AML-193 (cell line): ENCODE measurements at regions not wholly inside any gene's neighbourhood (a gene's known extent, or its start where the extent isn't known, plus 50 kb on each side); places are given as distances from the start of the nearest gene placed in this dataset.
A peak's percentile ranks its signal among the peaks of the same experiment; 100 is the strongest.

Experiments used
- DNase-seq, 2 experiments: peaks; one replicate each; lab custom pipeline; 2025; lab: John Stamatoyannopoulos, UW

DNA sequence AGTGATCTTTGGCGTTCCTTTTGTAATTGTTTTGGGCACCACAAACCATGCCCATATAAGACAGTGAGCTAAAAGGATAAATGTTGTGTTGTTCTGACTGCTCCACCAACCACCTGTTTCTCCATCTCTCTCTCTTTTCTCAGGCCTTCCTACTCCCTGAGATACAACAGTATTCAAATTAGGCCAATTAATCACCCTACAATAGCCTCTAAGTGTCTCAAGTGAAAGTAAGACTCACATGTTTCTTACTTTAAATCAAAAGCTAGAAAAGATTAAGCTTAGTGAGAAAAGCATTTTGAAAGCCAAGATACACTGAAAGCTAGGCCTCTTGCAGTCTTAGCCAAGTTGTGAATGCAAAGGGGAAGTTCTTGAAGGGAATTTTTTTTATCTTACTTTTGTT, 268.8 kb upstream of the NREP start:
- DNase-seq = no peak

DNA sequence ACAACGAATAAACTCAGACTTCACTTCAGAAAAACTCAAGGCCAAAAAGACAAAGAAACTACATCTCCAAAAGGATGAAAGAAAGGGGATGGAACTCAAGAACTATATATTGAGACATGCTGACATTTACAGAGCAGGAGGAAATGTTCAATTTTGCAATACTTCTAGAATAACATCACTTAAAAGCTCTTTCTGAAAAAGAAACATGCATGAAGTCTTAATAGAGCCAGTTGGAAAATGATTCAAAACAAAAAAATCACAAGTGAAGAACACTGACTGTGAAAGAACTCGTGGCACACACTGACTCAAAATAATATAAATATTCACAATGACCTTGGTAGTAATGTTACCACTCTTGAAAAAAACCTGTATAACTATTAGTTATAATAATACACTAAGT, 267.8 kb upstream of the NREP start:
- no peak for DNase-seq

DNA sequence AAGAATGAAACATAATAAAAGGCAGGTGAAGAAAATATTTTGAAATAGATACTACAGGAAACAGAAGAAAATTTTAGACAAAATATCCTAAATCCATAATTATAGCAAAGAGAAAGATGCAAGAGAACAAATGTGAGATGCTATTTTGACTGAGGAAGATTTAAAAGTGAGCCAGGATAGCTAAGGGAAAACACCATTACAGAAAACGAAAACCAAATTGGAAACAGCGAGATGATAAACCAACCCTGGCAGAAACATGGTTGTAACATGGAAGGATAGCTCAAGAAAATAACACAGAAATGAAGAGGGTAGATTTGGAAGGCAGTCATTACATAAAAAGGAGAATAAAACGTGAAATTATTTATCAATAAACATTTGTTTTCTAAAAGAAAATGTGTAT, 267.2 kb upstream of the NREP start:
- DNase-seq = no peak

DNA sequence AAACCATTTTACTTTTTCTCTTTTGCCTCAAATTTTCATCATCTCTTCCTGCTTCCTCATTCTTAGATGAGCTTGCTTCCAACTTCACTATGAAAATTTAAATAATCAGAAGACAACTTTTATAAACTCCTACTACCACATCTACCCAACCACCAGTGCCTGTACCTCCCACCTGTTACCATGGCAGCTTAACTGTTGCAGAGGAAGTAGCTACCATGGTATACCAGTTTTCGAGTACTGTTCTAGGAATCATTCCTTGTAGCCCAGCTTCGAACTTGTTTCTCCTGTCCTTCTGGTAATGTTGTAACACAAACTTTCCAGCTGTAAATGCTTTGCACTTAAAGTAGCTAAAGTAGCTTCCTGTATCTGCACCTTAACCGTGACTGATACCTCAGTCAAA, 266.8 kb upstream of the NREP start:
- no peak for DNase-seq

DNA sequence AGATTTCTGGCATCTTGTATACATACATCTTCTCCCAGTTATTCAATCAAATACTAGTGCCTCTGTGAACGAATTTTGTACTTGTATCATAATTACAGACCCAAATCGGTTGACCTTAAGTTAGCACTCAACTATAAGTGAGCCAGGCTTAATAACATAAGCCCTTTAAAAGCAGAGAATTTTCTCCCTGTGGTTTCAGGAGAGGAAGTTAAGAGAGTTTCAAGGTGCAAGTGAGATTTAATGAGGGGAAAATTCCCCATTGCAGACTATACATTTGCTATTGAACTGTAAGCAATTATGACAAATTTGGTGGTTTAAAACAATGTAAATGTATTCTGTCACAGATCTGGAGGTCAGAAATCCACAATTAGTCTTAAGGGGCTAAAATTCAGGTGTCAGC, 261.9 kb upstream of the NREP start:
- DNase-seq = no peak

DNA sequence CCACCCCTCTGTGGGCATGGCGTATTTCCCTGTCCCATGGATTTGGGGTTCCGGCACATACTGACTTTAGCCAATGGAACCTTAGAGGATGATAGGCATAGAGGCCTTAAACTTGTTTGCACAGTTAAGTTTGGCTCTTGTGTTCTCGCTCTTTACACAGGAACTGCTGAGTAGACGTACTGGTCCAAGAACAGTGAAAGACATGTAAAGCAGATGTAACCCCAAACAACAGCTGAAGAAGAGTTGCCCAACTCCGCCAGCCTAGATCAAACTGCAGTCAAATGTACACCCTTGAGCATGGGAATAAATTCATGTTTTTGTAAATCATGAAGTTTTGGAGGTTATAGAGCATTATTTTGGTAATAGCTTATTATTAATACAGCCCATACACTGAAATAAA, 260.0 kb upstream of the NREP start:
- no peak for DNase-seq

DNA sequence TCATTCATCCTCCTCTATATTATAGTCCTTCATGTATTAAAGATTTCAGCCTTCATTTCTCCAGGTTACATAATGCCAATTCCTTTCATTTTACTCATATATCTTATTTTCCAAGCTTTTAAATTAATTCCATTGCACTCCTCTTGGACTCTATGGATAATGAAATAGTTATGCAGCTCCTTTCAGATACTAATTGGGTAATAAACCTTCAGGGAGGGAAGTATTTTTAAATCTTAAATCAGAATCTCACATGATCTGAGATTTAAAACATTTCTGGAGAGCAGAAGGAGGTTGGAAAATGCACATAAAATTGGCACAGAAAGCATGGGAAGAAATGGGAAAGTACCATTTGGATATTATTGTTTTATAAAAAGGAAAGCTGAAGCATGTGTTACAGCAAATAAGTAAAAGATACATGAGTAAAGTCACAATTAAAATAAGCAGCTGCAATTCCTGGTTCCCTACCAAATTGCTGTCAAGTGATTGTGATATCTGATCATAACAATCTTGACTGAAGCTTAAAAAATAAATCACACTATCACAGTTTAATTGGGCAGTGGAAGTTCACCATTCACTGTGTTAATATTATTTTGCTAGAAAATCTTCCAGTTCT, 257.9 kb upstream of the NREP start:
- DNase-seq = no peak

DNA sequence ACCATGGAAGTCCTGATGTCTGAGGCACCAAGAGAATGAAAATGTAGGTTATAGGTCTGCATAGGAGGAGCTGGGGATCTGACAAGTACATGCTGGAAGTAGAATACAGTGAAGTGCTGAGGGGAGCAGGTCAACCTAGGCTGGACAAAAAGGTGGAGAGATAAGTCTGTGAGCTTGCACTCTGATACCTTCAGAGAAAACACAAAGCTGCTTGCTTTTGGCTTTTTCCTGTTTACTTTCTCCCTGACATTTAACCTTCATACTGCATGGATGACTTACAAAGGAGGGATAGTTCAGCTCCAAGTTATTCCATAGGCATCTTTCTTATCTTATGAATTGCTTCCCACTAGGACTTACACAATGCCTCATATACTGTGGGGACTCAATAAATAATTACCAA, 256.7 kb upstream of the NREP start:
- no peak for DNase-seq

DNA sequence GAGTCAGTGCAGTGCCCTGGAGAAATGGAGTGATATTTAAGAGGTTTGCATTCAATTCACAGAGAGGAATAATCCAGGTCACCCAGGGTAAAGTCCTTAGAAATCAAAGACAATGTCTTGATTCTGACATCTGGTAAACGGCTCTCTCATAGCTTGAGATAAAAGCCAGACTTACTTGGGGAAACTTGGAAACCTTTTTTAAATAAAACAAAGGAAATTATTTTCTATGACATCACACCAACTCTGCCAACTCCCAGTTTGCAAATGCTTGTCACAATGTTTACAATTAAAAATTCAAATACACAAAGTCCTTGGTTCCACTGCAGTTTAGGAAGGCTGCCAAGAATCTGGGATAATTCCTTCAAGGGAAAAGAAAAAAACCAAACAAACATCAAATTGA, 255.1 kb upstream of the NREP start:
- DNase-seq = no peak

DNA sequence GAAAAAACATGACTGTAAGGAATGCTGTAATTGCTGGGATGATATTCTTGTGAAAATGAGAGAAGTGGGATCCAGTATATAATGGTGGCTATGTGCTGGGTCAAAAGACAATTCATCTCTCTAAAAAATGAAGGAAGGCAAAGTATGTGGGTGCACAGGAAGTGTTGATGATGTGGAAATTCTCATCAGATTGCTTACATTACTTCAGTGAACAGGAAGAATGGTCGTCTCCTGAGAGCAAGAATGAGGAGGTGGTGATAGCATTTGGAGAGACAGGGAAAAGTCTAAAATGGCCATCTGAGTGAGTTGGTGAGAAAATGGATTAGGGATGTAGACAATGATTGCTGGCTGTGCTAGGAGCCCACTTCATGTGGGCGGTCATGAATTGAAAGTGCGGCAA, 253.5 kb upstream of the NREP start:
- DNase-seq = no peak

DNA sequence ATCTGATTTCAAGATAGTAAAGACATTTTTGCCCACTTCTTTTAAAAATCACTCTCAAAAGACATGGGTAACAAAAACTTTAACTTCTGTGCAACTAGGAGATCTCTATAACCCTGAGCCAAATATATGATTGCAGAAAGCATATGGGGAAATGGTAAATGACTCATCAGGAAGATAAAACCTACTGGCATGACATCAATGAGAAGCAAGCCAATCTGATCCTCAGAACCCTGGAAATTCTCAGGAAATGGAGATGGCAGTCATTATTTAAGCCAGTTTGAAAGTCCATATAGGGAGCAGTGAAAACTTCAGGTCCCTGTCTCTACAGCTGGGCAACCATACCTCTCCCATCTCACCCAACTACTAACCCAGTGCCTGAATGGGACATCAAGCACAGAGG, 249.7 kb upstream of the NREP start:
- no peak for DNase-seq

DNA sequence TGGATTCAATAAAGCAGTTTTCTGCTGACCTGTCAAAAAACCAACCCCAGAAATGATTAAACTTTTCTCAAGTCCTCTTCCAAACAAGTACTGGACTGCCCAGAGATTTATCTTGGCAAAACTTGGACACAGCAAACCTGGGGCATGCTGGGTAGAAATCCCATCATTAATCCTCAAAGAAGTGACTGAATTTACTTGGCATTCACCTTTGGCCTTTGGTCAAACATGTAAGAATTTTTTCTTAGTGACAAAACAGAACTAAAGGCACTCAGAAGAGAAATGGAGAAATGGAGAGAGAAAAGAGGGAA, 248.6 kb upstream of the NREP start:
- DNase-seq = no peak

DNA sequence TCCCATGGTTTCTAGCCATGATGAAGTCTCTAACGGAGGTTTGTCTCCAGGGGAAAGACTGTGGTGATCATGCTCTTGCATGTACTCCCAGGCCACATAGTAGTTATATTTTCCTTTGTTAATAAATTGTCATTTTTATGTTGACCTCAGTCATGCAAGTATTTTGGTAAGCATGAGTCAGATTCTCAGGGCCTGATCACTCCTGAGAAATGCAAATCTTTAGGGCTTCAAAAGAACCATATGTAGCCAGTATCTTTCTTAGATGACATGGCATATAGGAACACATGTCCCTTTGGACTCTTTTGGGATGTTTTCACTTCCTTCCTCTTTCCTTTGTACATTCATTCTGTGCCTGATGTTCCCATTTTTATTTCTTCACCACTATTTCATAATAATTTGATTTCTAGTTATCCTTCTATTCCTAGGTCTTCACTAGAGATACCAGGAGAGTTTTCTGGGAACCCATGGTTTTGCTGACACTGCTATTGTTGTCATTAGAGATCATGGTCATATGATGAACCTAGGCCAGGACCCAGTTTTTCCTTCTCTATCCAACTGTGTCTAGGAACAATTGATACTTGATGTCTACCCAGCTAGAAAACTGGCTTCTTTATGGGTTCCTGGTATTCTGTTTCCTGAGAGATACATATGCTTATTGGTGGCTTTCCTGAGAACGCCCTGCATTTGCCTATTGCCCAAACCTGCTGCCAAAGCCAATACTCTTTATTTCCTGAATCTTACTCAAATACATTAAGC, 248.1 kb upstream of the NREP start:
- DNase-seq = no peak

DNA sequence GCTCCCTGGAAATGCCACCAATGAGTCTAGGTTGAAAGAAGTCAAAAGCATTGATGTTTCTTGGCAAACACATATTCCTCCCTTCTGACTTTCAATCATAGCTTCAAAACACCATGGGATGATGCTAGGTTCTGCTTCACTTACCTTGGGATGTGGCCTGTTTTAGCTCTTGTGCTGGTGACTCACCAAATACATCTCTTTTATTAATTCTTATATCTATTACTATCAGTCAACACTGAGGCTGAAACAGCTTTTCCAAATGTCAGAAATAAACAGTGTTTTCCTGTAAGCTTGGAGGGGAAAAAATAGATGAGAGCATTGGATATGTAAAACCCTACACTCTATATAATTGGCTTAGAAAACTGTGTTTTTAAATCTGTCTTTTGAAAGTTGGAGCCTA, 245.4 kb upstream of the NREP start:
- DNase-seq = no peak

DNA sequence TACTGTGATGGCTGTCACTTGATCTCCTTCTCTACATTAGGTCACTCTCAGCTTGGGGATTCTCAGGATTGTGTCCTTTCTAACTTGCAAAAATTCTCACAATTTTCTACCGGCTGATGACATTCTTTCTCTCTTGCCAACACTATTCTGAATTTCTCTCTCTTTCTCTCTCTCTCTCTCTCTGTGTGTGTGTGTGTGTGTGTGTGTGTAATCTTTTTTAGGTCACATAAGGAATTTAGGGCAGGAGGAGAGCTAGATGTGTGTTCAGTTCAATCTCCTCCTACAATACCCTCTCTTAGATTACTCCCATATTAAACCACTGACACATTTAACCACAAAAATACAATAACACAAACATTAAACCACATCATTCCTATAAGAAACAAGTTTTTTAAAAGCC, 242.3 kb upstream of the NREP start:
- DNase-seq = no peak

DNA sequence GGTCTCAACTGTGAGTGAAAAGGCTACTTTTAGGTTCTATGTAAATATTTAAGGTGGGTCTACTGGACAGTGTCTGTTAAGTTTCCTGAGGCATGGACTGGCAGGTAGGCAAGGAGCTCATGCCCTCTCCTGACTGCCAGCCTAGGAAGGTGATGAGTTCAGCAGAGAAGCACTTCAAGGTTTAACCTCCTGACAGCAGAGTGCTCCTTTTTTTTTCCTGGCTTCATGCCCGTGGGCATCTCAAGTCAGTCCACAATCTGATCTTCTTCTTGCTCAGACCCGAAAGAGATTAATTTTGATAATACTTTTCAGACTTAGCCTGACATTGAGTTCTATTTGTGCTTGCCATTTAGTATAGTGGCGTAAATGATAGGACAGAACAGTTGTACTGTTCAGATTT, 241.9 kb upstream of the NREP start:
- no peak for DNase-seq

DNA sequence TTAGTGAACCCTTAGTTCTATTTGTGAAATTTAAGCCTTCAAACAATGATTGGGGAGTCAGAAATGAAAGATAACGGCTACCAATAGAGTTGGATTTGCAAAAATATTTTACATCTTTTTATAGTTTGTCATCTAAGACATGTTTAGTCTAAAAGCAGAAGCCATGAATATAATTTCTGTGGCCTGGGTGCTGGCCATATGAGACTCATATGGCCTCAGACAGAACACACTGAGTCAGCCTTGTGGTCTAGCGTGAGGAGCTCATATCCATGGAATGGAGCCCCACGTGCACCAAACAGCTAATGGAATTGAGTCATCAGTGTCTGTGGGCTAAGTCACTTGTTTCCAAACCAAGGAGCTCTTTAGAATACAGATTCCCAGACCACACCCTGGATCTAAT, 240.7 kb upstream of the NREP start:
- DNase-seq = no peak

DNA sequence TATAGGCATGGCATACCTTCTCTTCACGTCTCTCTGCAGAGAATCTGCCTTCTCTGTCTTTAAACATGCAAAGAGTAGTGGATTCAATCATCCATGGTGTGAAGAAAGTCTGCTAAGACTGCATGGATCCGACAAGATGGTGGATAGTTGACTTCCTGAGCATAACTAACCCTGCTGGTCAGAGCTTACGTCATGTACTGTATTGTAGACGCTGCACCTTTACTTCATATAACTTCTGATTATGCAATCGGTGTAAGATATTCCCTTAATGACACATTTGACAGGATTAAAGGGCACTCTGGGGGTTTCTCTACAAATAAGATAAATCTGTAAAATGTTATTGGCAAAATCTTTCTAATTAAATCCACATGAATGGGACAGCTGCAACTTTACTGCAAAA, 240.3 kb upstream of the NREP start:
- DNase-seq = no peak

DNA sequence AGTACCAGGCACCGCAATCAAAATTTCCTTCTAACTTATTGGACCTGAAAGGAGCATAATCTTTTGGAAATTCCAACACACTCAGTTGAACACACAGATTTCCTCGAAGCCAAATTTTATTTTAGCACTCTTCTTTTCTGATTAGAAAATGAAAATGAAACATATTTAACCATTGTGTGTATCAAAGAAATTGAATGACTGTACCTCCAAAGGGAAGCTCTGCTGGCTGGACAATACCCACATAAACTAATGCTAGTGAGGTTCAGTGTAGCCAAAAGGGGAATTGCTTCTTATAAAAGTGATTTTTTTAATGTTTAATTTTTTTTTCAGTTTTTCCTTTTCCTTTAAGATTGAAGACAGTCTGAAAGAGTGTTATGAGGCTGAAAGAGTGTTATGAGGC, 239.6 kb upstream of the NREP start:
- no peak for DNase-seq

DNA sequence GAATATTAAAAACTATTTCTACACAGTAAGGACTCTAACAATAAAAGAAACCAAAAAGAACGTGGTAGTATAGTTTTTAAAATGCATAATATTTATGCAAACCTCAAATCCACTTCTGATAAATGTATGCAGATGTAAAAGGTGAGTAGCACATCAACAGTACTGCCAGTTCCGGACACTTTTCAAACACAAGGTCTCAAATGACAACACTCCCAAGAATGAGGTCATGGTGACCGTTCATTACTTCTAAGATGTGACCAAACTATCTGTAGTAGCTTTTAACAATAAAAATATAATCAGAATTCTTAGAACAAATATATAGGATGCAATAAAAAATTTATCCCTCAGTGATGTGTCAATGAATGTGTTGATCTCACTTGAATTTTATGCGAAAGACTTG, 238.7 kb upstream of the NREP start:
- DNase-seq = no peak

DNA sequence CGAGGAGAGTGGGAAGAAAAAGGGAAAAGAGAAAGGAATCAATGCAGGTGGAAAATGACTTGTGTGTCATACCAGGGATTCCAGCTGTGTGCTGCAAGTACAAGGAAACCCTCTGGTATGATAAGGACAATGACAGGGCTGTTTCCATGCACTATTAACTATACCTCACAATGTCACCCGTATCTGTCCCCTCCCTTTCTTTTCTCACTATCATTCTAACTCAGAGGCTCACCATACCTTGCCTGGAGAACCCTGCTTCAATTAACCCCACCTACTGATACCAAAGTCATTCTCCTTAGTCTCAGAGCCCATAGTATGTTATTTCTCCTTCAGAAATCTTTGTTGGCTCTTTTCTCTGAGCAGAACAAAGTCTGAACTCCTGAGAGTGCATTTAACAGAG, 236.2 kb upstream of the NREP start:
- no peak for DNase-seq

DNA sequence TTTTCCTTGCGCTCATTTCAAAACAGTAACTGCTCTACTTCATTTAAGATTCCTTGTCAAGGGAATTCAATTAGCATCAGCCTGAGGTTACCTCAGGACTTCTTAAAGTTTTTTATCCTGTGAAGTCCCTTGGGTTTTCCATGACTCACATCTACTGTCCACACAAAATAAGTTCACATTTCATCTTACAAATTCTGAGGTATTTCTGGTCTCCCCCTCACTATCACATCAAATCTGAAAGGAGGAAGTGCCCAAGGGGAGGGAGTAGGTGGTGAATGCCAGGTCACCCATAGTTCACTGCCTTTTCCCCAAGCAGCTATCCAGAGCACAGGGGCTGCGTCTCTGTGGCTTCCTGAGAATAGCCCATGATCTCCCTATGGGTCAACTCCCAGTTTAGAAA, 227.1 kb upstream of the NREP start:
- peak in 1 of 2 experiments; percentile 12 for DNase-seq

DNA sequence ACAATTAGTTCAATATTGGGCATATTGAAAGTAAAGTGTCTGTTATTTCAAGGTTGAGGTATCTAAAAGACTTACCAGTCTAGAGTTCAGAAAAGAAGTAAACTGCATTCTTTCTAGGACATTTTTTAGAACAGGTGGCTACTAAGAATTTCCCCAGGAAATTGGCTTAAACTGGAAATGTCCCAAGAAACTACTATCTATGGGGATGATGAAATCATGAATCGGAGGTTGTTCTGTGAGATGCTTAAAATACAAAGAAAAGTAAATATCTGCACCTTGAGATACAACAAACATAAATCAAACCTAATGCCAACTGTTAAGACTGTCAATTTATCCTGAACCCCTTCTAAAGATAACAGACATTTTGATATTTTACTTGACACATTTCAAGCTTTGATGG, 226.5 kb upstream of the NREP start:
- DNase-seq = no peak

DNA sequence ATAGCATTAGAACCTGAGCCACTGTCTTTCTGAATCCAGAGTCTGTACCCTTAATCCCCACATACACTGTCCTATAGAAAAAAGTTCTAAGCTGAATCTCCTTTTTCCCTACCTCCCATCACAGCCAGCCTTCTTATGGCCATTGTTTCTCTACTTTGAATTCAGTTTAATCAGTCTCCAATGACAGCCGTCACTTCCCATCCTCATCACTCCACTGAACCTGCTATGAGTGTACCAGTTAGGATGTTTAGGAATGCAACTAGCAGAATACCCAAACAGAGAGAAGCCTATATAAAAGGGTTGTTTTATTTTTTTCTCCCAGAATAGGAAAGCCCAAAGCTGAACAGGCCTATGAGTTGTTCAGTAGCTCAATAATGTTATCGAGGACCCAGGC, 220.4 kb upstream of the NREP start:
- no peak for DNase-seq
